Peyer's patch (tissue), 4 donors: ENCODE measurements at regions not wholly inside any gene's neighbourhood (a gene's known extent, or its start where the extent isn't known, plus 50 kb on each side); places are given as distances from the start of the nearest gene placed in this dataset.

Source experiments
- DNase-seq, 3 donors: peaks; one replicate each; pipeline ENCODE4 v3.0.0-alpha.2; 2017 to 2019
- H3K27ac ChIP-seq, 4 donors: fragments of 200-600 bp; sonication (generic); one replicate each; pipeline ENCODE4 v1.5.1; 2016 to 2019
- H3K27me3 ChIP-seq, 2 donors: fragments of 200-600 bp; sonication (generic); one replicate each; pipeline ENCODE4 v1.5.1; 2019
- H3K36me3 ChIP-seq, 3 donors: fragments of 200-600 bp; sonication (generic); one replicate each; pipeline ENCODE4 v1.5.1; 2016 to 2019
- H3K4me1 ChIP-seq, 4 donors: fragments of 200-600 bp; sonication (generic); one replicate each; pipeline ENCODE4 v1.5.1; 2016 to 2019
- H3K4me3 ChIP-seq, 4 donors: fragments of 200-600 bp; sonication (generic); 1 replicate in 3 of 4; 2 replicates in 1 of 4; pipeline ENCODE4 v1.5.1; 2016 to 2019; ENCODE audit warnings: mild to moderate bottlenecking in 1 of 4
- H3K9me3 ChIP-seq, 4 donors: fragments of 200-600 bp; sonication (generic); one replicate each; pipeline ENCODE4 v1.5.1; 2016 to 2019; ENCODE audit warnings: mild to moderate bottlenecking in 1 of 4
- POLR2A ChIP-seq, 2 donors: fragments of 450-650 bp; IDR thresholded peaks; one replicate each; pipeline ENCODE4 v1.5.1; 2017; ENCODE audit warnings: antibody characterized with exemption in 2 of 2, mild to moderate bottlenecking in 2 of 2, moderate library complexity in 2 of 2
- TF ChIP-seq, protein P1 (sequence below), 6 experiments: fragments of 450-650 bp in 4 of 6; fragments of 200-600 bp in 2 of 6; sonication (generic) in 1 of 6; IDR thresholded peaks; one replicate each; pipeline ENCODE4 v1.5.1; 2017 to 2019; ENCODE audit warnings: antibody characterized with exemption in 6 of 6, mild to moderate bottlenecking in 3 of 6, moderate library complexity in 1 of 6

DNA sequence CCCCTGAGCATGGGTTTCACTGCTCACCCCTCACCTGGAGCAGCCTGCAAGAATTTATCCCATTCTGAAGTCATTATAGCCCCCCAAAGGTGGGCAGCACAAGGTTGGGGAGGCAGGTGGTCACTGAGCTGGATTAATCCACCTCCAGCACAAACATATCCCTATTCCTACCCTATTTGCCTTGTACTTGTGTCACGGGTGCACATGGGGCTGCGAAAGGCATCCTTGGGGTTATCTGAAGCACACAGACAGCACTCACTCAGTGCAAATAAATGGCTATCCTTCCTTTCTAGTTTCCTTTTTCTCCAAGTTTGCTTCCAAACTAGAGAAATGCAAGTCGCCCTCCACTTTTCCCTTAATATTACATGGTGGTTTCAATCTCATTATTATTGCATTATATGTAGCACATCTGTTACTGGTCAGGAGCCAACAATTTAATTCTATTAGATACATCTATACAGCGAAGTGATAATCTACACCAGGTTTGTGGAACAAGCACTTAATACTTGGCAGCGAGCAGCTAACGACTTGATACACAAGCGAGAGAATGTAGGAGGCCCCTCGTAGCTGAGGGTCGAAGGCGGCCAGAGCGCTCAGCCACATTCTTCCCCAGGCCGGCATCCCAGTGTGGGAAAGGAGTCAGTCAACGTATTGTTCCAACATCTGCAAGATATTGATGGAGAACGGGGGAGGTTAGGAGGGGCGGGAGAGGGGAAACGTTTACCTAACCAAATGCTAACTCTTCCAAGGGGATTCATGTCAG lies 121.3 kb upstream of the HABP2 start:
- no peak for TF ChIP-seq POLR2A (IDR thresholded peaks at IDR 0.05)
- TF ChIP-seq, protein P1, sequence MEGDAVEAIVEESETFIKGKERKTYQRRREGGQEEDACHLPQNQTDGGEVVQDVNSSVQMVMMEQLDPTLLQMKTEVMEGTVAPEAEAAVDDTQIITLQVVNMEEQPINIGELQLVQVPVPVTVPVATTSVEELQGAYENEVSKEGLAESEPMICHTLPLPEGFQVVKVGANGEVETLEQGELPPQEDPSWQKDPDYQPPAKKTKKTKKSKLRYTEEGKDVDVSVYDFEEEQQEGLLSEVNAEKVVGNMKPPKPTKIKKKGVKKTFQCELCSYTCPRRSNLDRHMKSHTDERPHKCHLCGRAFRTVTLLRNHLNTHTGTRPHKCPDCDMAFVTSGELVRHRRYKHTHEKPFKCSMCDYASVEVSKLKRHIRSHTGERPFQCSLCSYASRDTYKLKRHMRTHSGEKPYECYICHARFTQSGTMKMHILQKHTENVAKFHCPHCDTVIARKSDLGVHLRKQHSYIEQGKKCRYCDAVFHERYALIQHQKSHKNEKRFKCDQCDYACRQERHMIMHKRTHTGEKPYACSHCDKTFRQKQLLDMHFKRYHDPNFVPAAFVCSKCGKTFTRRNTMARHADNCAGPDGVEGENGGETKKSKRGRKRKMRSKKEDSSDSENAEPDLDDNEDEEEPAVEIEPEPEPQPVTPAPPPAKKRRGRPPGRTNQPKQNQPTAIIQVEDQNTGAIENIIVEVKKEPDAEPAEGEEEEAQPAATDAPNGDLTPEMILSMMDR (IDR thresholded peaks at IDR 0.05): no peak
- H3K27ac ChIP-seq: no peak overlapping the region
- no peak for DNase-seq
- no peaks in the 10 kb centered on the region for H3K27me3 ChIP-seq
- H3K36me3 ChIP-seq: no peaks in the 10 kb centered on the region
- H3K4me1 ChIP-seq: no peaks in the 10 kb centered on the region
- H3K4me3 ChIP-seq: no peak overlapping the region
- H3K9me3 ChIP-seq: no peaks in the 10 kb centered on the region

DNA sequence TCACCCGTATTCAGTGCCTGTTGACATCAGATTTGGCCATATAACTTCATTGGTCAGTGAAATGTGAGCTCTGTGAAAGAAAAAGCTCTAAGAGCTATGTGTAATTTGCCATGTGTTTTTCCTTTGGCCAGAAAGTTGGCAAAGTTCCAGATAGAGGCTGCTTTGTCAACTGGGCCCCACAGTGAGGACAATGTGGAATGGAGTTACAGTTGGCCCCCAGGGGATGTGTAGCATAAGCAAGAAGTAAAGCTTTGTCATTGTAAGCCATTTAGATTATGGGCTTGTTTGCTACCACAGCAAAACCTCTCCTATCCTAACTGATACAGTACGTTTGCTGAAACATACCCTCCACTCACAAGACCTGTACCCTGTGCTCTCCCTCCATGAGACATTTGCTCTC lies 119.1 kb upstream of the HABP2 start:
- Histone ChIP-seq H3K27ac (no peak overlapping the region), H3K9me3 (no peaks in the 10 kb centered on the region)
- TF ChIP-seq, protein P1 (IDR thresholded peaks at IDR 0.05): no peak
- no peak for TF ChIP-seq POLR2A (IDR thresholded peaks at IDR 0.05)

DNA sequence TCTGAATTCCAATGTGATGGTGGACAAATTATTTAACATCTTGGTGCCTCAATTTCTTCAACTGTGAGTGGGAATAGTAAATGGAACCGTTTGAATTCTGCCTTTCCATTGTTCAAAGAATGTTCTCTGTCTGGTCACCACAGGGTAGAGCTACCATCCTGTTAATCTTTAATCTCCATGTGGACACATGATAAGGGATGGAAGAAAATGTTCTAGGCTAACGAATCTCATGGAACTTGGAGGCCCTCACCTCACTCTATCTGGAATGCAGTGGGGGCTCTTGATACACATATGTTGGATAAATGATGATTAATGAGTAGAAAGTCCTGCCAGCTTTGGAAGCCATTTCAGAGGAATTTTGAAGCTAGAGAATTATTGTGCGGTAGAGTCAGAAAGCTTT lies 118.5 kb upstream of the HABP2 start:
- no peak overlapping the region for H3K4me3 ChIP-seq

More for the DNA sequence above, 119.1 kb upstream of the HABP2 start:
- Histone ChIP-seq H3K4me3 (no peak overlapping the region), H3K4me1 (no peaks in the 10 kb centered on the region), H3K36me3 (no peaks in the 10 kb centered on the region), H3K27me3 (no peaks in the 10 kb centered on the region)
- no peak for DNase-seq

DNA sequence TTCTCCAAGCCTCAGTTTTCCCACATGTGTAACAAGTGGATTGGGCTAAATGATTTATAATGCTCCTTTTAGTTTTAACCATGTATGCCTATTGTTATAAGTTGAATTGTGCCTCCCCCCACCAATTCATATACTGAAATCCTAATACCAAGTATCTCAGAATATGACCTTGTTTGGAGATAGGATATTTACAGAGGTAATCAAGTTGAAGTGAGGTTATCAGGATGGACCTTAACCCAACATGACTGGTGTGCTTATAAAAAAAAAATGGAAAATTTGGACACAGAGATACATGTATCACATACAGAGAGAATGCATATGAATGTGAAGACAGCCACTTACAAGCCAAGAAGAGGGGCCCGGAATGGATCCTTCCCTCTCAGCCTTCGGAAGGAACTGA lies 117.9 kb upstream of the HABP2 start:
- Histone ChIP-seq H3K27ac (no peak overlapping the region), H3K9me3 (no peaks in the 10 kb centered on the region), H3K4me3 (no peak overlapping the region), H3K27me3 (no peaks in the 10 kb centered on the region), H3K4me1 (no peaks in the 10 kb centered on the region), H3K36me3 (no peaks in the 10 kb centered on the region)
- DNase-seq: no peak
- no peak for TF ChIP-seq POLR2A (IDR thresholded peaks at IDR 0.05)
- TF ChIP-seq, protein P1 (IDR thresholded peaks at IDR 0.05): no peak

More for the DNA sequence above, 118.5 kb upstream of the HABP2 start:
- Histone ChIP-seq H3K27ac (no peak overlapping the region), H3K9me3 (no peaks in the 10 kb centered on the region), H3K36me3 (no peaks in the 10 kb centered on the region), H3K4me1 (no peaks in the 10 kb centered on the region), H3K27me3 (no peaks in the 10 kb centered on the region)
- DNase-seq: no peak
- no peak for TF ChIP-seq POLR2A (IDR thresholded peaks at IDR 0.05)
- TF ChIP-seq, protein P1 (IDR thresholded peaks at IDR 0.05): no peak

DNA sequence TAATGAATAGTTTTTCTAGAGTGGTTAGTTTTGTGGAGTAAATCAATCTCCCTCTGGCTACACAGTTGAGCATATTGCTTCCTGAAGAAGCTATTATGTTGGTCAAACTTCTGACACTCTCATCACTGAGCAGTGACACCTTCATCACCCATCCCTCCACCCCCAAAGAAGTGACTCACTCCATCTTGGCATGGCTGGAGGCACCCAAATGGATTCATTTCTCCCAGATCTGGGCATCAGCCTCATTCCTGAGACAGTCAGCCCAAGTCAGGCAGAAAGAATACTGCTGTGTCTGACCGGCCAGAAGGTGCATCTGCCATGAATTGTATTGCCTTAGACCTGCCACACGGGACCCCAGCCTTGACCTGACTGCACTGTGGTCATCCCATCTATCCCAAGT lies 117.0 kb upstream of the HABP2 start:
- Histone ChIP-seq H3K36me3 (no peaks in the 10 kb centered on the region), H3K4me3 (no peak overlapping the region)
- TF ChIP-seq POLR2A (IDR thresholded peaks at IDR 0.05): no peak
- TF ChIP-seq, protein P1 (IDR thresholded peaks at IDR 0.05): no peak

More for the DNA sequence above, 117.0 kb upstream of the HABP2 start:
- no peak for DNase-seq
- H3K27me3 ChIP-seq: no peaks in the 10 kb centered on the region
- no peak overlapping the region for H3K27ac ChIP-seq
- H3K4me1 ChIP-seq: no peaks in the 10 kb centered on the region
- H3K9me3 ChIP-seq: no peaks in the 10 kb centered on the region
